ENCODE measurements at regions not wholly inside any gene's neighbourhood (a gene's known extent, or its start where the extent isn't known, plus 50 kb on each side); places are given as distances from the start of the nearest gene placed in this dataset.

DNA sequence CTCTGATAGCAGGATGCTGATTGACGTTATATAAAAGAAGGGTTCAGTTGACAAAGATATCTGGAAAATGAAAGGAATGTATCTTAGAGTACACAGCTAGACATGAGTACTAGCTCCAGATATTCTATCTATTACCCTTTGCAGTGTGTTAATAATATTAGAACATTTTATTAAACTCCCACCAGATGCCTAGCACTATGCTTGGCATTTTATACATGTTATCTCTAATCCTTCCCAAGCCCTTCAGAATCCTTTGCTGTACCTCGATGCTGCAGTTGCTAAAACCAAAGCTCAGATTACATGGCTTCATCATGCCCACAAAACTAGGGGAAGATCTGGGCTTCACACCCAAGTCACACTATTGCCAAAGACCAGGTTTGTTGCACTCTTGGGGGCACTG is 350.1 kb upstream of the AZI2 start:
- H3K4me1 ChIP-seq (ENCODE audit: control insufficient read depth, extremely low read depth, insufficient read depth, low read length): no peaks in the 10 kb centered on the region
- dilution Hi-C loops (cut with MboI; ENCODE audit: extremely low pct_ligation_motif_present, low sequenced_read_pairs): no loop called here
- DNase-seq (ENCODE audit: low read depth, low spot score) (no peak), FAIRE-seq (no peak)
- no peaks in the 10 kb centered on the region for H3K9me1 ChIP-seq (ENCODE audit: control insufficient read depth, extremely low read depth, insufficient read depth, low read length)
- no peaks in the 10 kb centered on the region for H3K9me3 ChIP-seq (ENCODE audit: control insufficient read depth, low read depth, low read length)
- no peaks in the 10 kb centered on the region for H3K27me3 ChIP-seq (ENCODE audit: control insufficient read depth, extremely low read depth, insufficient read depth, low read length)
- H3K27ac ChIP-seq (ENCODE audit: control insufficient read depth, insufficient read depth, low read length): no peak overlapping the region
- no peaks in the 10 kb centered on the region for H3K36me3 ChIP-seq (ENCODE audit: control insufficient read depth in 2 of 2, extremely low read depth in 1 of 2, insufficient read depth in 2 of 2, low read length in 2 of 2)
- no peak overlapping the region for H3K9ac ChIP-seq (ENCODE audit: control insufficient read depth, extremely low read depth, insufficient read depth, low read length)
- H3K79me2 ChIP-seq (ENCODE audit: control insufficient read depth, insufficient read depth, low read length): no peaks in the 10 kb centered on the region
- no peak overlapping the region for H3K4me3 ChIP-seq (ENCODE audit: control insufficient read depth in 2 of 3, extremely low read depth in 1 of 3, insufficient read depth in 2 of 3, low read depth in 1 of 3, low read length in 3 of 3)
- H2AFZ ChIP-seq (ENCODE audit: control insufficient read depth, low read length): no peak overlapping the region
- TF ChIP-seq EZH2 (IDR thresholded peaks at IDR 0.05; ENCODE audit: low read length): no peak
- no peak for TF ChIP-seq CTCF (optimal IDR thresholded peaks at IDR 0.05 in 1 of 3, IDR thresholded peaks at IDR 0.05 in 1 of 3, conservative IDR thresholded peaks at IDR 0.05 in 1 of 3; ENCODE audit: extremely low read depth in 1 of 3, insufficient read depth in 2 of 3, low read length in 3 of 3)
- H3K4me2 ChIP-seq (ENCODE audit: control insufficient read depth, extremely low read depth, insufficient read depth, low read depth, low read length): no peak overlapping the region
- H4K20me1 ChIP-seq (ENCODE audit: control insufficient read depth, extremely low read depth, insufficient read depth, low read length): no peaks in the 10 kb centered on the region

DNA sequence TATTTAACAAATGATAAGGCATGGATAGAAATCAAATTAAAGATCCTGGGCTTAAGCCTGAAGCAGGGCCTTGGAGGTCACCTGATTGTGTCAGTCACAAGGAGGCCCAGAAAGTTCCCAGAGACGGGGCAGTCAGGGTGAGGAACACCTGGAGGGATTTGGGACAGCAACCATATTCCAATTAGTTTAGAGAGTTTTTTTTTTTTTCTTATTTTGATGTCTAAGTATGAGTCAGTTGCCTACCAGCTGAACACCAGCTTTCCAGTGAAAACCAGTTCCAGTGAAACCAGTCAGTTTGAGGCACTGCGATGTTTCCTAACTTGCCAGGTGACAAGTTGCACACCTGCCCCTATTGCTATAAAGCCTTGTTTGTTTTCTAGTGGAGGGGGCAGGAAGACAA is 350.7 kb upstream of the AZI2 start:
- Histone ChIP-seq H3K4me2 (ENCODE audit: control insufficient read depth, extremely low read depth, insufficient read depth, low read depth, low read length) (no peak overlapping the region), H2AFZ (ENCODE audit: control insufficient read depth, low read length) (no peak overlapping the region), H3K79me2 (ENCODE audit: control insufficient read depth, insufficient read depth, low read length) (no peaks in the 10 kb centered on the region), H3K36me3 (ENCODE audit: control insufficient read depth in 2 of 2, extremely low read depth in 1 of 2, insufficient read depth in 2 of 2, low read length in 2 of 2) (no peaks in the 10 kb centered on the region), H3K27ac (ENCODE audit: control insufficient read depth, insufficient read depth, low read length) (no peak overlapping the region), H3K9me1 (ENCODE audit: control insufficient read depth, extremely low read depth, insufficient read depth, low read length) (no peaks in the 10 kb centered on the region), H3K4me3 (ENCODE audit: control insufficient read depth in 2 of 3, extremely low read depth in 1 of 3, insufficient read depth in 2 of 3, low read depth in 1 of 3, low read length in 3 of 3) (no peak overlapping the region), H3K27me3 (ENCODE audit: control insufficient read depth, extremely low read depth, insufficient read depth, low read length) (no peaks in the 10 kb centered on the region), H3K4me1 (ENCODE audit: control insufficient read depth, extremely low read depth, insufficient read depth, low read length) (no peaks in the 10 kb centered on the region), H3K9me3 (ENCODE audit: control insufficient read depth, low read depth, low read length) (no peaks in the 10 kb centered on the region), H4K20me1 (ENCODE audit: control insufficient read depth, extremely low read depth, insufficient read depth, low read length) (no peaks in the 10 kb centered on the region), H3K9ac (ENCODE audit: control insufficient read depth, extremely low read depth, insufficient read depth, low read length) (no peak overlapping the region)
- no peak for TF ChIP-seq EZH2 (IDR thresholded peaks at IDR 0.05; ENCODE audit: low read length)
- no peak for TF ChIP-seq CTCF (optimal IDR thresholded peaks at IDR 0.05 in 1 of 3, IDR thresholded peaks at IDR 0.05 in 1 of 3, conservative IDR thresholded peaks at IDR 0.05 in 1 of 3; ENCODE audit: extremely low read depth in 1 of 3, insufficient read depth in 2 of 3, low read length in 3 of 3)
- DNase-seq (ENCODE audit: low read depth, low spot score): no peak
- FAIRE-seq: no peak
- dilution Hi-C loops (cut with MboI; ENCODE audit: extremely low pct_ligation_motif_present, low sequenced_read_pairs): no loop called here

Measured in keratinocyte (primary cell).